ENCODE measurements at regions not wholly inside any gene's neighbourhood (a gene's known extent, or its start where the extent isn't known, plus 50 kb on each side); places are given as distances from the start of the nearest gene placed in this dataset.

DNA sequence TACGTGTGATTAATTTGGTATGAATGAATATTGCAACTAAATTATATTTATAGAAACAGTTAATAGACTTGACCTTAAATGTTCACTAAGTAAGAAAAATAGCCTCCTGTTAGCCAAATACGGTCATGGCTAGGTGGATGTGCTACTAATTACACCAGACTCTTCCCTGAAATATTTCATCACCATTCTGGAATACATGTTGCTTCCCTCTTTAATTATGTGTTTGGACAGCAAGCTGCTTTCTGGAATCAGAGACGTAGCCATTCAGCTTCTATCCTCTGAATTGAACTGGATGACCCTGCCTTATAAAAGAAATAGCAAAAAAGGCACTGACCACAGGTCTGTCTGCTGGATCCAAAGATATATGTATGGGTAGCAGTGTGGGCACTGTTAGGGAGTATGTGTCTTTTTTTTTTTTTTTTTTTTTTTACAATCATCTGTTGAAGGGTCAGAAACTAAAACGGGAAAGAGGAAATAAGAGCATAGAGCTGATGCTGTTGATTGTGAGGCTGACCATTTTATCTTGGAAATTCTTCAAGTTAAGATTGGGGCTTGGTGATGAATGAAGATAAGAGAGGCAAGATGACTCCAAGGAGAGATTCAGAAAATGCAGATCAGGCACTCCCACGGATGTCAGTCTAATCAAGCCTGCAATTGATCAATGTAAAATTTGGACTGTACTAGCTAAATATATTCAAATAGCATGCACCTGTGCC lies 283.2 kb upstream of the HSF2 start:
- no peak for DNase-seq
- WGBS, 2 donors, result 43 to 49% methylated on average over 5 of the region's 5 CpGs
- Histone ChIP-seq H3K4me1 (peaks cover 0 to 12% (median 0%) of the 10 kb centered on the region in 9 donors), H3K36me3 (no peaks in the 10 kb centered on the region), H3K4me3 (no peak overlapping the region), H3K9me3 (no peaks in the 10 kb centered on the region), H3K27me3 (no peaks in the 10 kb centered on the region), H3K27ac (peak overlapping the region in 1 of 10 donors; percentile 19)
- ATAC-seq, result peak in 5 of 8 donors; percentile 25 to 52 (median 42)
- intact Hi-C loops (cut with DNase I), result no loop called here
- TF ChIP-seq CTCF (IDR thresholded peaks at IDR 0.05), result no peak

DNA sequence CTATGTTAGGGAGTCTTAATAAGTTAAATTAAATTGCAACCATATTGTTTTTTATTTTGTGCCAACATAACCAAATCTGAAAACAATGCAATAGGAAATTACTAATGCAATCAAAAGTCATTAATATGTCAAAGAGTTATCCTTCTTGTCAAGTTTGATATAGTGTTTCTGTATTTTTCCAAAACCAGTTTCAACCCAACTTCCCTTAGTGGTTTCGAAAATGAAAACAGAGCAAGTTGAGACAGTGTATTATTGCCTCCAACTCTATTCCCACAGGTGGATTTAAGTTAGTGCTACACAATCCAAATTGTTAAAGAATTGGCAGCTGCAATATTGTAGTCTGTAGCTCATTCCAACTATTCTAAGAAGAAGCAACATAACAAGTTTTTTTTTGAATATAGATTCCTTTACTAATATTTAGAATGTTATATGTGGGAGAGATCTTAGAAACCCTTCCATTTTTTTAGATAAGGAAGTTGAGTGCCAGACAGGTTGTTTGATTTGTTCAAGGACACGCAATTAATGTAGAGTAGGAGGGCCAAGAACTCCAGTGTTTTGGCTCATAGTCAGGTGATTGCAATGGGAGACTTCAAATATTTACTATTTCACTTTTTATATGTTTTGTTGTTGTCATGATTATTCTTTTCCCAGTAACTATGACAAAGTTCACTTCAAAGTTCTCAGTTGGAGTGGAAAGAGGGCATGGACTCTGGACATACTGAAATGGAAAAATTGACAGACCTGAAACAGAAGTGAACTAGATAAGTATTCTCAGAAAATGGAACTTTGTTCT lies 282.4 kb upstream of the HSF2 start:
- no peaks in the 10 kb centered on the region for H3K9me3 ChIP-seq
- 55 to 56% methylated on average over 2 of the region's 2 CpGs for WGBS, 2 donors
- DNase-seq, result no peak
- H3K4me3 ChIP-seq, result no peak overlapping the region
- H3K36me3 ChIP-seq, result no peaks in the 10 kb centered on the region
- no peak for TF ChIP-seq CTCF (IDR thresholded peaks at IDR 0.05)
- no peaks in the 10 kb centered on the region for H3K27me3 ChIP-seq
- peak in 6 of 8 donors; percentile 49 to 71 (median 60) for ATAC-seq
- peak overlapping the region in 1 of 10 donors; percentile 19 for H3K27ac ChIP-seq
- intact Hi-C loops (cut with DNase I), result no loop called here
- H3K4me1 ChIP-seq, result peaks cover 0 to 12% (median 0%) of the 10 kb centered on the region in 9 donors

- peaks cover 0 to 12% (median 0%) of the 10 kb centered on the region in 9 donors for H3K4me1 ChIP-seq
- no peak for ATAC-seq
- no peaks in the 10 kb centered on the region for H3K9me3 ChIP-seq
- no peak overlapping the region for H3K4me3 ChIP-seq
- WGBS, 2 donors, result 93 to 98% methylated on average over 1 of the region's 1 CpG
- intact Hi-C loops (cut with DNase I), result no loop called here
- TF ChIP-seq CTCF (IDR thresholded peaks at IDR 0.05), result no peak
- no peaks in the 10 kb centered on the region for H3K36me3 ChIP-seq
- no peaks in the 10 kb centered on the region for H3K27me3 ChIP-seq
- H3K27ac ChIP-seq, result no peak overlapping the region
- no peak for DNase-seq
Measured at GRCh38 chr6:122118945-122119506, 280.4 kb upstream of the HSF2 start.

DNA sequence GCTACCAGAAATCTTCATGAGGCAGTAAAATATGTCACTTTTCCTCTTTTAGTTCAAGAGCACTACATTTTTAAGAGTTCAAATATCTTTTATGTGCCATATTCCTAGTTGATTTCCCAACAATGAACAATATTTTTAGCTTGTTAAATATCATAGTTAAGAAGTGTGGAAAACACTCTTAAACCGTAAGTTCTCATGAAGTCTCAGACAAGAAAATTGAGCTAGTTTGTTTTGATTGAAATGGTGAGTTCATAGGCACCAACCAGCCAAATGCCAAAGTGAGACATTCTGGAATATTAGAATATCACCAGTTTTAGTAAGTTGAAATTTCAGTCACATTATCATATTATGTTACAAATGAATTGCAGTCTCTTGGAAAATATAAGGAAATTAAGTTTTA lies 277.2 kb upstream of the HSF2 start:
- H3K4me1 ChIP-seq, result peaks cover 0 to 8% (median 0%) of the 10 kb centered on the region in 9 donors
- H3K36me3 ChIP-seq, result no peaks in the 10 kb centered on the region
- no peak for DNase-seq
- intact Hi-C loops (cut with DNase I), result no loop called here
- no peak for ATAC-seq
- TF ChIP-seq CTCF (IDR thresholded peaks at IDR 0.05), result no peak
- no peak overlapping the region for H3K27ac ChIP-seq
- no peaks in the 10 kb centered on the region for H3K27me3 ChIP-seq
- 73 to 77% methylated on average over 1 of the region's 1 CpG for WGBS, 2 donors
- no peak overlapping the region for H3K4me3 ChIP-seq
- no peaks in the 10 kb centered on the region for H3K9me3 ChIP-seq

All from heart right ventricle (tissue), 16 donors.